ENCODE measurements at regions not wholly inside any gene's neighbourhood (a gene's known extent, or its start where the extent isn't known, plus 50 kb on each side); places are given as distances from the start of the nearest gene placed in this dataset.

DNA sequence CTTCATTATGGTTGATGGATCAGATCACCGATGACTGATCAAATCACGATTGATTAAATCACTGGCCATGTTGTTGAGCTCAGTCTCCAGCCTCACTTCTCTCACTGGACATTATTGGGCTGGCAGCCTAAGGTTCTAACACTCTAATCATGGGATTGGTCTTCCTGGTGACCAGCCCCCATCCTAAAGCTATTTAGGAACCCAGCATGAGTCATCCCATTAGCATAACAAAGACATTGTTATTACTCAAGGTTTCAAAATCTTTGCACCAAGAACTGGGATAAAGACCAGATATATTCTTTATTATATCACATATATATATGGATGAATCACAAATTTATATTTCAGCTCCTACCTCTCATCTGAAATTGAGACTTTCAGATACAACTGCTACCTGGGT is 272.1 kb upstream of the IL12B start:
- TF ChIP-seq CTCF (IDR thresholded peaks at IDR 0.05) (no peak), POLR2A (IDR thresholded peaks at IDR 0.05) (no peak)
